H1 (cell line): ENCODE measurements at regions not wholly inside any gene's neighbourhood (a gene's known extent, or its start where the extent isn't known, plus 50 kb on each side); places are given as distances from the start of the nearest gene placed in this dataset.

Experiments used
- CTCF ChIA-PET: fragments of 300-600 bp; sonication (Branson Sonifier 250); formaldehyde crosslinking; loops from one replicate; lab custom pipeline; 2021; ENCODE audit not compliant: partially characterized antibody; lab: Charles Lee
- POLR2A ChIA-PET: fragments of 300-600 bp; sonication (Branson Sonifier 250); formaldehyde crosslinking; loops from one replicate; lab custom pipeline; 2021; ENCODE audit warnings: inconsistent platforms; ENCODE audit not compliant: partially characterized antibody; lab: Charles Lee
- DNase-seq, 2 experiments: peaks; one replicate each; pipeline versions ENCODE4 v3.0.0 to v3.0.0-alpha.2; 2010 to 2022; ENCODE audit warnings: low spot score in 2 of 2, low read depth in 1 of 2, mixed read lengths in 1 of 2
- FAIRE-seq: peaks from 2 replicates; lab custom pipeline; 2011; peaks lifted over from hg19 to GRCh38; lab: Jason Lieb, UNC
- H2AFZ ChIP-seq: 2 replicates; pipeline ENCODE4 v1.8.1; 2012; ENCODE audit warnings: low read length, inconsistent platforms
- H2AK5ac ChIP-seq: 2 replicates; pipeline ENCODE4 v1.6.1; 2013; ENCODE audit warnings: low read depth, low read length
- H2BK120ac ChIP-seq: replicated peaks from 2 replicates; pipeline ENCODE3; 2013; ENCODE audit warnings: low read depth, low read length, inconsistent platforms
- H2BK12ac ChIP-seq: 2 replicates; pipeline ENCODE4 v1.6.1; 2013; ENCODE audit warnings: low read depth, low read length
- H2BK15ac ChIP-seq: 2 replicates; pipeline ENCODE4 v1.6.1; 2013; ENCODE audit warnings: low read length
- H2BK20ac ChIP-seq: 2 replicates; pipeline ENCODE4 v1.6.1; 2013; ENCODE audit warnings: low read length
- H2BK5ac ChIP-seq: 2 replicates; pipeline ENCODE4 v1.6.1; 2013; ENCODE audit warnings: low read depth, low read length
- H3K14ac ChIP-seq: 2 replicates; pipeline ENCODE4 v1.6.1; 2013; ENCODE audit warnings: inconsistent platforms; ENCODE audit not compliant: insufficient read length
- H3K18ac ChIP-seq: 2 replicates; pipeline ENCODE4 v1.6.1; 2013; ENCODE audit warnings: low read length; ENCODE audit errors: extremely low read depth
- H3K23ac ChIP-seq: 2 replicates; pipeline ENCODE4 v1.6.1; 2013; ENCODE audit warnings: inconsistent platforms; ENCODE audit not compliant: insufficient read length
- H3K23me2 ChIP-seq: 2 replicates; pipeline ENCODE4 v1.6.1; 2013; ENCODE audit warnings: low read depth, low read length
- H3K27ac ChIP-seq: 2 replicates; pipeline ENCODE4 v1.6.1; 2011; ENCODE audit warnings: low read depth, low read length, inconsistent platforms
- H3K27me3 ChIP-seq, 4 experiments: replicated peaks in 1 of 4; 1 replicate in 1 of 4; 2 replicates in 3 of 4; pipeline versions ENCODE4 v1.6.1 to v1.8.1; 2011 to 2013; ENCODE audit warnings: low read length in 3 of 4, mild to moderate bottlenecking in 3 of 4, inconsistent platforms in 2 of 4, mixed read lengths in 2 of 4, moderate library complexity in 1 of 4; ENCODE audit not compliant: control insufficient read depth in 3 of 4, insufficient read depth in 3 of 4; ENCODE audit errors: extremely low read depth in 1 of 4
- H3K36me3 ChIP-seq, 4 experiments: 2 replicates each; pipeline versions ENCODE4 v1.6.1 to v1.8.1; 2011 to 2013; ENCODE audit warnings: mild to moderate bottlenecking in 4 of 4, low read length in 3 of 4, moderate library complexity in 2 of 4, control low read depth in 1 of 4, inconsistent platforms in 1 of 4; ENCODE audit not compliant: insufficient read depth in 4 of 4, control insufficient read depth in 2 of 4
- H3K4ac ChIP-seq: replicated peaks from 2 replicates; pipeline ENCODE3; 2013; ENCODE audit warnings: low read length, low read depth, mixed read lengths, inconsistent platforms; ENCODE audit not compliant: insufficient read length
- H3K4me1 ChIP-seq, 4 experiments: replicated peaks in 1 of 4; 1 replicate in 1 of 4; 2 replicates in 3 of 4; pipeline versions ENCODE4 v1.6.1 to v1.8.1; 2011 to 2013; ENCODE audit warnings: low read length in 3 of 4, inconsistent platforms in 2 of 4, mixed read lengths in 1 of 4; ENCODE audit not compliant: insufficient read depth in 4 of 4, control insufficient read depth in 3 of 4
- H3K4me2 ChIP-seq, 2 experiments: 2 replicates each; pipeline versions ENCODE4 v1.6.1 to v1.8.1; 2011 to 2013; ENCODE audit warnings: low read depth in 2 of 2, low read length in 2 of 2, control low read depth in 1 of 2, inconsistent platforms in 1 of 2, mild to moderate bottlenecking in 1 of 2; ENCODE audit not compliant: insufficient read depth in 1 of 2
- H3K4me3 ChIP-seq, 4 experiments: fragments of 200-600, 300-600 bp in 1 of 4; sonication (generic), shearing (Covaris generic), sonication (Bioruptor Twin) in 1 of 4; 2 replicates each; pipeline versions ENCODE4 v1.5.1 to v1.8.1; 2011 to 2016; ENCODE audit warnings: low read length in 4 of 4, low read depth in 3 of 4, control low read depth in 2 of 4, inconsistent platforms in 2 of 4, mild to moderate bottlenecking in 2 of 4, mixed read lengths in 1 of 4, moderate library complexity in 1 of 4; ENCODE audit not compliant: insufficient read depth in 2 of 4; ENCODE audit errors: extremely low read depth in 1 of 4
- H3K56ac ChIP-seq: replicated peaks from 2 replicates; pipeline ENCODE3; 2013; ENCODE audit warnings: low read depth, mild to moderate bottlenecking, mixed read lengths, low read length, inconsistent platforms; ENCODE audit not compliant: insufficient read length
- H3K79me1 ChIP-seq: 2 replicates; pipeline ENCODE4 v1.6.1; 2013; ENCODE audit warnings: low read depth, low read length, control low read depth
- H3K79me2 ChIP-seq, 2 experiments: 2 replicates each; pipeline versions ENCODE4 v1.6.1 to v1.8.1; 2012 to 2013; ENCODE audit warnings: low read length in 2 of 2, mild to moderate bottlenecking in 2 of 2, inconsistent platforms in 1 of 2; ENCODE audit not compliant: insufficient read depth in 2 of 2, control insufficient read depth in 1 of 2
- H3K9ac ChIP-seq, 4 experiments: replicated peaks in 1 of 4; 1 replicate in 1 of 4; 2 replicates in 3 of 4; pipeline versions ENCODE4 v1.6.1 to v1.8.1; 2011 to 2013; ENCODE audit warnings: low read depth in 3 of 4, low read length in 3 of 4, control low read depth in 2 of 4, mild to moderate bottlenecking in 2 of 4, moderate library complexity in 2 of 4, inconsistent platforms in 1 of 4; ENCODE audit errors: extremely low read depth in 1 of 4
- H3K9me3 ChIP-seq, 2 experiments: 2 replicates each; pipeline versions ENCODE4 v1.6.1 to v1.8.1; 2012 to 2013; ENCODE audit warnings: mild to moderate bottlenecking in 2 of 2, moderate library complexity in 2 of 2, control low read depth in 1 of 2, inconsistent platforms in 1 of 2, low read depth in 1 of 2, low read length in 1 of 2, mixed read lengths in 1 of 2; ENCODE audit not compliant: insufficient read depth in 2 of 2
- H4K20me1 ChIP-seq, 2 experiments: replicated peaks in 1 of 2; 2 replicates each; pipeline versions ENCODE3 to v1.8.1; 2011 to 2013; ENCODE audit warnings: inconsistent platforms in 2 of 2, low read length in 2 of 2, mild to moderate bottlenecking in 1 of 2; ENCODE audit not compliant: insufficient read depth in 2 of 2, control insufficient read depth in 1 of 2
- H4K5ac ChIP-seq: 2 replicates; pipeline ENCODE4 v1.6.1; 2013; ENCODE audit warnings: low read length, low read depth, mixed read lengths, inconsistent platforms; ENCODE audit not compliant: insufficient read length
- H4K8ac ChIP-seq: 2 replicates; pipeline ENCODE4 v1.8.0; 2013; ENCODE audit warnings: mild to moderate bottlenecking, moderate library complexity, low read length, inconsistent platforms; ENCODE audit not compliant: insufficient read depth; ENCODE audit errors: extremely low read depth
- H4K91ac ChIP-seq: replicated peaks from 2 replicates; pipeline ENCODE3; 2013; ENCODE audit warnings: low read length, mixed read lengths, inconsistent platforms; ENCODE audit not compliant: insufficient read length
- SP4 ChIP-seq: IDR thresholded peaks from 2 replicates; pipeline ENCODE4 v1.6.1; 2012; ENCODE audit warnings: low read length, inconsistent platforms
- WGBS, 2 experiments: shearing (Covaris generic) in 1 of 2; methylation state at CpG; one replicate each; pipeline versions ENCODE4 v1.1.6 to v1.1.7; 2013 to 2015; ENCODE audit warnings: low lambda C conversion rate in 2 of 2, mixed read lengths in 2 of 2, inconsistent platforms in 1 of 2, low coverage in 1 of 2, missing lambda C conversion rate in 1 of 2; ENCODE audit not compliant: insufficient replicate concordance in 2 of 2, insufficient coverage in 1 of 2, insufficient read length in 1 of 2; ENCODE audit errors: extremely low coverage in 1 of 2, missing lambda C conversion rate in 1 of 2; 5-methylcytosine and 5-hydroxymethylcytosine counted together

GRCh38 chrX:45986971-45987370 lies 558.2 kb downstream of the ZNF674 start:
- 90% methylated on average over 2 of the region's 2 CpGs; no CpG with 5 or more reads in 1 of the 2 experiments for WGBS, 2 experiments
- Histone ChIP-seq H4K91ac (no peak overlapping the region), H3K56ac (no peak overlapping the region), H4K8ac (no peak overlapping the region), H3K9me3 (no peaks in the 10 kb centered on the region; a peak in 1 of 4 replicates), H4K20me1 (no peaks in the 10 kb centered on the region), H3K4me2 (no peak overlapping the region), H3K23me2 (no peaks in the 10 kb centered on the region), H3K23ac (no peak overlapping the region), H3K27me3 (no peaks in the 10 kb centered on the region), H3K36me3 (no peaks in the 10 kb centered on the region), H3K14ac (no peak overlapping the region), H2BK20ac (no peak overlapping the region), H2AK5ac (no peak overlapping the region), H3K27ac (no peak overlapping the region), H3K4me1 (no peaks in the 10 kb centered on the region), H3K9ac (no peak overlapping the region), H3K4me3 (no peak overlapping the region), H3K79me2 (no peaks in the 10 kb centered on the region), H2BK120ac (no peak overlapping the region), H3K18ac (no peak overlapping the region), H2BK5ac (no peak overlapping the region), H3K4ac (no peak overlapping the region), H3K79me1 (no peaks in the 10 kb centered on the region), H2BK12ac (no peak overlapping the region), H2AFZ (no peak overlapping the region), H2BK15ac (no peak overlapping the region), H4K5ac (no peak overlapping the region)
- ChIA-PET CTCF (no interaction called here), POLR2A (no interaction called here)
- FAIRE-seq, result no peak
- no peak for TF ChIP-seq SP4
- DNase-seq, result no peak
